VCaP (cell line): ENCODE measurements at regions not wholly inside any gene's neighbourhood (a gene's known extent, or its start where the extent isn't known, plus 50 kb on each side); places are given as distances from the start of the nearest gene placed in this dataset.

Experiments
- H3K27ac ChIP-seq: fragments of 450-650 bp; 2 replicates; pipeline ENCODE4 v1.5.1; 2017
- TF ChIP-seq, protein P1 (sequence below): fragments of 450-650 bp; conservative IDR thresholded peaks from 2 replicates; pipeline ENCODE4 v1.5.1; 2017; ENCODE audit warnings: mild to moderate bottlenecking, moderate library complexity

- TF ChIP-seq, protein P1, sequence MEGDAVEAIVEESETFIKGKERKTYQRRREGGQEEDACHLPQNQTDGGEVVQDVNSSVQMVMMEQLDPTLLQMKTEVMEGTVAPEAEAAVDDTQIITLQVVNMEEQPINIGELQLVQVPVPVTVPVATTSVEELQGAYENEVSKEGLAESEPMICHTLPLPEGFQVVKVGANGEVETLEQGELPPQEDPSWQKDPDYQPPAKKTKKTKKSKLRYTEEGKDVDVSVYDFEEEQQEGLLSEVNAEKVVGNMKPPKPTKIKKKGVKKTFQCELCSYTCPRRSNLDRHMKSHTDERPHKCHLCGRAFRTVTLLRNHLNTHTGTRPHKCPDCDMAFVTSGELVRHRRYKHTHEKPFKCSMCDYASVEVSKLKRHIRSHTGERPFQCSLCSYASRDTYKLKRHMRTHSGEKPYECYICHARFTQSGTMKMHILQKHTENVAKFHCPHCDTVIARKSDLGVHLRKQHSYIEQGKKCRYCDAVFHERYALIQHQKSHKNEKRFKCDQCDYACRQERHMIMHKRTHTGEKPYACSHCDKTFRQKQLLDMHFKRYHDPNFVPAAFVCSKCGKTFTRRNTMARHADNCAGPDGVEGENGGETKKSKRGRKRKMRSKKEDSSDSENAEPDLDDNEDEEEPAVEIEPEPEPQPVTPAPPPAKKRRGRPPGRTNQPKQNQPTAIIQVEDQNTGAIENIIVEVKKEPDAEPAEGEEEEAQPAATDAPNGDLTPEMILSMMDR, result no peak
- H3K27ac ChIP-seq, result no peak overlapping the region
Measured at GRCh38 chr7:52753855-52754254, 281.6 kb upstream of the POM121L12 start.

DNA sequence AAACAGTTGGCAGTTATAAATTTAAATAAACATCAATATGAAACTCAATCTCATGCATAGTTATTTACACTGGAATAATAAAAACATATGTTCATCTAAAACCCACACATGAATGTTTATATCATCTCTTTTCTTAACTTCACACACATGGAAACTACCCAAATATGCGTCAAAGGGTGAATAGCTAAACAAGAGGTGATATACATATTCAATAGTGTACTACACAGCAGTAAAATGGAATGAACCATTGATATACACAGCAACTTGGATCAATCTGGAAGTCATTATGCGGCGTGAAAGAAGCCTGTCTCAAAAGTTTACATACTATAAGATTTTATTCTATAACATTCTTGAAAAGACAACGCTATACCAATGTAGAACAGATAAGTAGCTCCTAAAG, 282.5 kb upstream of the POM121L12 start:
- H3K27ac ChIP-seq, result no peak overlapping the region
- TF ChIP-seq, protein P1, result no peak

- TF ChIP-seq, protein P1, result 0 out of 2 replicates have a peak, but pooled peaks have one; percentile 19
- H3K27ac ChIP-seq, result no peak overlapping the region
Measured at GRCh38 chr7:52749880-52750279, 285.6 kb upstream of the POM121L12 start.

GRCh38 chr7:52747817-52748216, 287.6 kb upstream of the POM121L12 start:
- H3K27ac ChIP-seq, result no peak overlapping the region
- TF ChIP-seq, protein P1, result no peak

DNA sequence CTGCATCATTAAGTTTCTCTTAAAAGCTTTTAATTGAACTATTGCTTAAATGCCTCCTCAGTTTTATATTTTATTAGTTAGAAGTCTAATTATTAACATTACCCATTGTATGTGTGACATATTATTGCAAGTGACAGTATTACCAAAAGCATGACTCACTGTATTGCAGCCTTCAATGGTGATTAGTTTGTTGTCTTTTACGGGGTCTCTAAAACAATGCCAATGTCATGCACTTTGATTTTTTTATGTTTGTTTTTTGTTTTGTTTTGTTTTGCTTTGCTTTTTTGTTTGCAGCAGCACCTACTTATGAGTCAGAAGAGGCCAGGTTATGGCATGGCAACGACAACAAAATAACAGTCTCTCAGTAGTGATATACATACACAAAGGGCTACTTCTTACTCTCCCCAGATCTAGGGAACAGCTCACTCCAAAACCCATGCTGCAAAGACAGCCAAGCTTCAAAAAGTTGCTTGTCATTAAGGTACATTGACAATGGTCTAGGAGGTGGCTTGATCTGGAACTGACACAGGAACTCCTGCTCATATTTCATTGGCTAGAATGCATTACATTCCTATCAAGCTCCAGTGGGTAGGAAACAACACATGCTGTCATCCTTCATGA, 293.7 kb upstream of the POM121L12 start:
- H3K27ac ChIP-seq, result no peak overlapping the region
- TF ChIP-seq, protein P1, result no peak

DNA sequence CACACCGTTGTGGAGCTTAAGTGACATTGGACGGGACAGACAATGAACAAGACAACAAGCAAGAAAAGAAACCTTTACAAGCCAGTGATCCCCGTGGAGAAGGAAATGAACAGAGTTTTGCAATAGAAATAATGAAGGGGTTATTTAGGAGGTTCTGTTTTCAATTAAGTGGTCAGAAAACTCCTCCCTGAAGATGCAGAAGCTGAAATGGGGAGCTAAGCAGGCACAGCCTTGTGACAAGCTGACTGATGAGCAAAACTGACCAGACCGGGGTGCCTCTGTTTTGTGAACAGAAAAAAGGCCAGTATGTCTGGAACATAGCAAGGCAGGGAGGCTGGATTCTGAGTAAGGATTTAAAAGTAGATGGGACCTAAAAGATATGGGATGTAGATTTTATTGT, 299.8 kb upstream of the POM121L12 start:
- no peak overlapping the region for H3K27ac ChIP-seq
- TF ChIP-seq, protein P1, result no peak

GRCh38 chr7:52728683-52729082, 306.8 kb upstream of the POM121L12 start:
- peak overlapping the region; percentile 42 for H3K27ac ChIP-seq

DNA sequence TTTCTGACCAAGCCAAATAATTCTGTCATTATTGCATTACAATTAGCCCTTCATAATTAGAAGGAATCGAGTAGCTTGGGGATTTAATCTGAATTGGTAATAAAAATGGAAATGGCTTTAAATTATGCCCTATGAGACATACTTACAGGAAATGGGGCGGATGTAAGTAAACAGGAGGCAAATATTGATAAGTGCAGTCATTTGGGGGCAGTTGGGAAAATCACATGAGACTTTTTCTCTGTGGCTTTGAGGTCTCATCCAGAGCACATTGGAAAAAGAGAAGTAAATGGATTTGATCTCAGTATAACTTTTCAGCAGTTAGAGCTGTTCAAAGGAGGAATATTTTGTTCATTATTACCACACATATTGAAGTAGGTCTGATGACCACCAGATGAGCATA, 307.8 kb upstream of the POM121L12 start:
- H3K27ac ChIP-seq, result peak overlapping the region; percentile 42; the same call in 1 of the 2 replicates
- TF ChIP-seq, protein P1, result no peak
